Activated naive CD4-positive, alpha-beta T cell treated with anti-CD3 and anti-CD28 coated beads, Interleukin-2, amount 50 U/mL, for 72 hours (primary cell): ENCODE measurements at regions not wholly inside any gene's neighbourhood (a gene's known extent, or its start where the extent isn't known, plus 50 kb on each side); places are given as distances from the start of the nearest gene placed in this dataset.
A peak's percentile ranks its signal among the peaks of the same experiment; 100 is the strongest.

Experiments used
- ATAC-seq, 2 donors: fragments of 150-1000 bp; cut with Tn5 transposase; 2 replicates each; pipeline ENCODE4 v1.10.0; 2021; ENCODE audit warnings: mild to moderate bottlenecking in 2 of 2, moderate library complexity in 2 of 2
- DNase-seq, 2 donors: peaks; one replicate each; pipeline ENCODE4 v3.0.0; 2021 to 2022; ENCODE audit warnings: low spot score in 2 of 2
- H3K27ac Mint-ChIP-seq, 2 donors: one replicate each; pipeline ENCODE4 v1.8.0; 2022; ENCODE audit warnings: mild to moderate bottlenecking in 2 of 2, mixed read lengths in 2 of 2
- H3K36me3 Mint-ChIP-seq, 2 donors: one replicate each; pipeline ENCODE4 v1.8.0; 2022; ENCODE audit warnings: mixed read lengths in 2 of 2
- H3K9me3 Mint-ChIP-seq, 2 donors: one replicate each; pipeline ENCODE4 v1.8.0; 2022; ENCODE audit warnings: mixed read lengths in 2 of 2

DNA sequence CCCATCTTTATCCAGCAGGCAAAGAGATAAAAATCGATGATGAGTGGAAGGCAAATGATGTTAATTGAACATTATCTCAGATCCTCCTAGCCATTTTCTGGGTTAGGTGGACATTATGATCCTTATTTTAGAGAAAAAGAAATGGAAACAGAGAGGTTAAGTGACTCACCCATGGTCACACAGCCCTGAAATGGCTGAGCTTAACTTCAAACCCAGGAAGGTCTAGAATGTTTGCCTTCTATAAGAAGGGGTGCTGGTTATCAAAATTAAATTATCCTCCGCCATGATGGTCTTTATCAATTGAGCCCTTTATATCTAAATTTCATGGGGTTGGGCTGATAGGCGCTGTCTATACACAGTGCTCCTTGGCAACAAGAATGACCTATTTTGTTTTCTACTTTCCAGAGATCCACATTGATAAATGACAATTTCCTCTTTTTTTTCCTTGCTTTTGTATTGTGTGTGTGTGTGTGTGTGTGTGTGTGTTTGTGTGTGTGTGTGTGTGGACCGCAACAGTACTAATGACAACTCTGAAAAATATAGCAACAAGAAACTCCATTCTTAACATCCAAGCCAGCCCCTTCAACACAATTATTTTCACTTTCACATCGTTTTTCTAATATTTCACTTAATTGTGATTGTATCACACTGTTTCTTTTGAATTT is 571.9 kb downstream of the VRK1 start:
- DNase-seq, result no peak

GRCh38 chr14:97369901-97370300 is 572.7 kb downstream of the VRK1 start:
- no peak for DNase-seq
- Mint-ChIP-seq H3K9me3 (no peaks in the 10 kb centered on the region), H3K36me3 (no peaks in the 10 kb centered on the region), H3K27ac (no peak overlapping the region)
- ATAC-seq, result peak in 1 of 2 donors; percentile 40

More for the DNA sequence above, 571.9 kb downstream of the VRK1 start:
- no peak for ATAC-seq
- H3K36me3 Mint-ChIP-seq, result no peaks in the 10 kb centered on the region
- no peak overlapping the region for H3K27ac Mint-ChIP-seq
- no peaks in the 10 kb centered on the region for H3K9me3 Mint-ChIP-seq

DNA sequence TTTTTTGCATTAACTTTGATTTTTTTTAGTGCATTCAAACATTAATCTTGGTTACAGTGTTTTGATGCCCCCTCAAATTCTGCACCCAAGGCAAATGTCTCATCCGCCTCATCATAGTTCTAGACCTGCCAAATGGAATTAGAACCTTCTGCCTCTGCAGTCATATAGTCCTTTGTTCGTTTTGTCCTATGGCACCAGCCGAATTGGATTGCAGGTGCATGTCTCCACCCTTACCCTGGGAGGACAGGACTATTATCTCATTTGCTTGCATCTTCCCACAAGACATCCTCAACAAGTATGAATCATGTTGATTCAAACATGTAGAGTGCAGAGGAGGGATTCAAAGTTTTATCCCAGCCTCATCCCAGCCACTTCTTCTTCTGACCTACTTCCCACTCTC is 579.1 kb downstream of the VRK1 start:
- no peaks in the 10 kb centered on the region for H3K9me3 Mint-ChIP-seq
- H3K36me3 Mint-ChIP-seq, result no peaks in the 10 kb centered on the region
- ATAC-seq (no peak), DNase-seq (no peak)
- H3K27ac Mint-ChIP-seq, result no peak overlapping the region

DNA sequence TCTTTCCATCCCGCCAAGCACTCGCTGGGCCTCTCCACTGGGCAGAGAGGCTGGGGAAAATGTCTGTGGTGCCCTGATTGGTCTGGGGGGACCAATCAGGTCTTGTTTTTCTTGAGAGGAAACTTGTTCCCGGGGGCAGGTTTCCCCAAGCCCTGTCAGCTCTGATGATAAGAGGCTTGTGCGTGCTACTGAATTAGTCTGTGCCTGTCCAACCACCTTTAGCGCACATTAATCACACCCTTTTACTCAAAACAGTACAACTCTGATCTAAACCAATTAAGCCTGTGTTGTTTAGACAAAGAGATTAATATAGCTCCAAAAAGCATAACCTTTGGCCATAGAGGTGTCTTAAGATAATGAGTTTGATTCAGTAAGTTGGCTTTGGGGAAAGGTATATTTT is 580.4 kb downstream of the VRK1 start:
- Mint-ChIP-seq H3K27ac (no peak overlapping the region), H3K36me3 (peaks cover 6 to 8% of the 10 kb centered on the region in 2 donors), H3K9me3 (peaks cover 0 to 5% of the 10 kb centered on the region in 2 donors)
- DNase-seq, result no peak
- no peak for ATAC-seq

DNA sequence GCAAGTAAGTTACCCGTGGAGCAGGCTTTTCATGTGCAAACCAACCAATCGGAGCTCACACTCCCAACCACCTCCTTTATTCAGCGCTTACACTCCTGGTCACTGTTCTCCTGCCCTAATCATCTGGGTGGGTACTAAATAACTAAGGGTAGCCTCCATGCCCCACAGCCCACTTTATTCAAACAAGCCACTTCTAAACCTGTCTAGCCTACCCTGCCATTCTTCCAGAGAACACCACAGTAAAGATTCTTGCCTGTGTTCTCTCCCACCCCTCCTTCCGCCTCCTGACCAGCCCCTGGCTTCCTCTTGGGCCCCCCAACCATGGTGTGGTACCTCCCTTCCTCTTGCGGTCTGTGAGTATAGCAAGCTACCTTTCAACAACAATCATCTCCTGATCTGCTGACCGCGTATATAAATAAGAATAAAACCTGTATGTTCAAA is 581.9 kb downstream of the VRK1 start:
- DNase-seq, result no peak
- Mint-ChIP-seq H3K27ac (peak overlapping the region; percentile 40 to 75), H3K36me3 (peaks cover 6 to 8% of the 10 kb centered on the region in 2 donors), H3K9me3 (peaks cover 0 to 5% of the 10 kb centered on the region in 2 donors)
- ATAC-seq, result no peak

DNA sequence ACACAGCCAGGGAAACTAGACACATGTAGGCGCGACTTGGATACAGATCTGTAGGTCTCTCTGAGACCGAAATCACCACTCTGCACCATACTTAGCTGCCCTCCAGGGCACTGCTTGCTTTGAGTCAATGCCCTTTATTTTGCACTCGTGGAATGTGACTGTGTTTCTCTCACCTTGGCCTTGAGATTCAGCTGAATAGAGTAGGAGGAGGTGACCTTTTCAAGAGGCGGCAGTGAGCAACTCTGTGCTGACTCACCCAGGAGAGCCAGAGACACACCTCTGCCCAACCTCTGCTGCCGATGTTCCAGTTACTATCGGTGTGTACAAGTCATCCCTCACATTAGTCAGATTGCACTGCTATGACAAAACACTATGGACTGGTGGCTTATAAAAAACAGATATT is 583.4 kb downstream of the VRK1 start:
- ATAC-seq, result peak; percentile 98 to 99
- Mint-ChIP-seq H3K36me3 (peaks cover 6 to 8% of the 10 kb centered on the region in 2 donors), H3K27ac (peak overlapping the region in 1 of 2 donors; percentile 68), H3K9me3 (peaks cover under 1 to 5% of the 10 kb centered on the region in 2 donors)
- peak; percentile 68 to 84 for DNase-seq

DNA sequence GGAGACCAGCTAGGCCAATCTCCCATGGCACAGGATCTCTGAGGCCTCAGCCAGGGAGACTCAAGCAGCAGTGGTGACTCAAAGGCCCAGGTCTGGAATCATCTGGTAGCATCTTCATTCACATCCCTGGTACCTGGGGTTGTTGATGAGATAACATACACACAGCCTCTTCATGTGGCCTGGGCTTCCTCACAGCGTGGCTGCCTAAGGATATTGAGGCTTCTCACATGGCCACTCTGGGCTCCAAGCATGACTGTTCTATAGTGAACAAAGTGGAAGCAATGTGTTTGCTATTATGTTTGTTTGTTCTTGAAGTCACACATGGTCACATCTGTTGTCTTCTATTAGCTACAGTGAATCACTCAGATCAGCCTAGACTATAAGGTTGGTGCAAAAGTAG is 584.1 kb downstream of the VRK1 start:
- Mint-ChIP-seq H3K36me3 (peaks cover 6 to 8% of the 10 kb centered on the region in 2 donors), H3K27ac (peak overlapping the region in 1 of 2 donors; percentile 68), H3K9me3 (peaks cover 4 to 5% of the 10 kb centered on the region in 2 donors)
- DNase-seq (no peak), ATAC-seq (peak in 1 of 2 donors; percentile 5)

GRCh38 chr14:97382616-97383226 is 585.5 kb downstream of the VRK1 start:
- Mint-ChIP-seq H3K27ac (no peak overlapping the region), H3K36me3 (peaks cover 6 to 8% of the 10 kb centered on the region in 2 donors), H3K9me3 (peaks cover 4 to 5% of the 10 kb centered on the region in 2 donors)
- DNase-seq, result no peak
- ATAC-seq, result no peak

GRCh38 chr14:97385727-97386126 is 588.5 kb downstream of the VRK1 start:
- peaks cover 4 to 5% of the 10 kb centered on the region in 2 donors for H3K9me3 Mint-ChIP-seq
- DNase-seq, result no peak
- H3K36me3 Mint-ChIP-seq, result peaks cover 6 to 8% of the 10 kb centered on the region in 2 donors
- no peak overlapping the region for H3K27ac Mint-ChIP-seq
- no peak for ATAC-seq

DNA sequence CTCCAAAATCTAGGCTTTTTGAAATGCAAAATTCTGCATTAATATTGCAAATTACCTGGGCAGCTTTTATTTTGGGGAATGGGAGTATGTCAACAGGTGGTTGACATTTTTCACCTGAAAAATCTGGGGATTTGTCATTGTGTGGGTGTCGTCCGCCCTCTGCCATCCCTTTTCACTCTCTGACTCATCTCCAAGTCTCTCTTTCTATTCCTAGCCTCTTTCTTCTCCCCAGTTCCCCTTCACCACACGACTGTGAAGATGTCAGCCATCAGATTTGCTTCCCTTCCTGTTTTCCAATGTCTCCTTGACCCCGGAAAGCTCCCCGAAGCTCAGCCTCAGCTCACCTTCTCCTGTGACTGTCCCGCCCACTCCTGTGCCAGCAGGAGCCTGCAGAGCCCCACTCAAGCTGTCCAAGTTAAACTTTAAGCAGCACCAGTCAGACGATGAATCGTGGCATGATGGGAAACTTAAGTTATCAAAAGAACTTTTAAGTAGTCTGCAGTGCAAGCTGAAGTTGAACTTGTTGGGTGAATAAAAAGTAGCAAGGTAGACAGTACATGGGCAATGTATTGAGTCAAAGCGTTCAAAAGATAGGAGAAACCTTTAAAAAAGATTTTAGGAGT is 590.2 kb downstream of the VRK1 start:
- Mint-ChIP-seq H3K36me3 (no peaks in the 10 kb centered on the region), H3K9me3 (peaks cover 0 to 4% of the 10 kb centered on the region in 2 donors), H3K27ac (peak overlapping the region; percentile 52 to 81)
- DNase-seq, result no peak
- ATAC-seq, result peak; percentile 70 to 83

- peaks cover 0 to 4% of the 10 kb centered on the region in 2 donors for H3K9me3 Mint-ChIP-seq
- no peak for DNase-seq
- no peaks in the 10 kb centered on the region for H3K36me3 Mint-ChIP-seq
- H3K27ac Mint-ChIP-seq, result no peak overlapping the region
- no peak for ATAC-seq
Measured at GRCh38 chr14:97388408-97388807, 591.2 kb downstream of the VRK1 start.

GRCh38 chr14:97390096-97390724 is 593.0 kb downstream of the VRK1 start:
- no peak for ATAC-seq
- no peaks in the 10 kb centered on the region for H3K36me3 Mint-ChIP-seq
- H3K9me3 Mint-ChIP-seq, result peaks cover 0 to 4% of the 10 kb centered on the region in 2 donors
- no peak for DNase-seq
- no peak overlapping the region for H3K27ac Mint-ChIP-seq

DNA sequence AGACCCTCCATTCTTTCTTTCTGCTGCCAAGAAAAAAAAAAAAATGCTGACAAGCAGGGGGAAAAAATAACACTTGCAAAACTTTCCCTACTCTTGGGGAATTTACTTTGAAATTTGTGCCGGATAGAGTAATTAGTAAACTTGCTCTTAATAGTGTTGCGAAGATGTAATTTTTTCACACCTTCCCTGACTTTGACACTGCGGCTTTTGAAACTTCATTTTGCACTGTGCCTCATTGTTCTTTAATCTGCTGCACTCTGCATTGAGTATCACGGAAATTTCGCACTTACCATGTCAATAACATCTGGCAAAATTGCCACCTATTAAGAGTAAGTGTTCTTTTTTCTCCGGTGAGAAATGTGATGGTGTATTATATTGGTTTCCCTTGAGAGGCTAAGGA is 596.1 kb downstream of the VRK1 start:
- no peak for DNase-seq
- no peak overlapping the region for H3K27ac Mint-ChIP-seq
- H3K36me3 Mint-ChIP-seq, result peaks cover under 1 to 1% of the 10 kb centered on the region in 2 donors
- peaks cover 0 to 4% of the 10 kb centered on the region in 2 donors for H3K9me3 Mint-ChIP-seq
- no peak for ATAC-seq

DNA sequence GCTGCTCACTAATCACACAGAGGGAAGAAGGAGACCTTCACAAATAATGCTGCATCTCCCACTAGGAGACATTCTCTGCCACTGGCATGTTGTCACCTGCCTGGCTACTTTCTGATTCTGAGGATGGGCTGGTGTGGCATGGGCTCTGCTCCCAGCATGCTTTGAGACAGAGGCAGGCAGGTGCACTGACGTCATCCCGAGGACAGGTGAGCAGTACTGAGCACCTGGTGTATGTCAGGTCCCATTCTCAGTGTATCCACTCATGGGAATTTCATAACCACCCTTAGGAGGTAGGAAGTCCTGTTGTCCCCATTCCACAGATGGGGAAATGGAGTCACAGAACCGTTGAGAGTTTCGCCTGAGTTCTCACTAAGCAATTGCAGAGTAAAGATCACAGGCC is 597.9 kb downstream of the VRK1 start:
- ATAC-seq (no peak), DNase-seq (no peak)
- H3K27ac Mint-ChIP-seq, result no peak overlapping the region
- peaks cover 13 to 14% of the 10 kb centered on the region in 2 donors for H3K36me3 Mint-ChIP-seq
- peaks cover 8 to 15% of the 10 kb centered on the region in 2 donors for H3K9me3 Mint-ChIP-seq

GRCh38 chr14:97401714-97402113 is 604.5 kb downstream of the VRK1 start:
- ATAC-seq (no peak), DNase-seq (no peak)
- Mint-ChIP-seq H3K36me3 (peaks cover 13 to 14% of the 10 kb centered on the region in 2 donors), H3K27ac (no peak overlapping the region), H3K9me3 (peaks cover 8 to 21% of the 10 kb centered on the region in 2 donors)

DNA sequence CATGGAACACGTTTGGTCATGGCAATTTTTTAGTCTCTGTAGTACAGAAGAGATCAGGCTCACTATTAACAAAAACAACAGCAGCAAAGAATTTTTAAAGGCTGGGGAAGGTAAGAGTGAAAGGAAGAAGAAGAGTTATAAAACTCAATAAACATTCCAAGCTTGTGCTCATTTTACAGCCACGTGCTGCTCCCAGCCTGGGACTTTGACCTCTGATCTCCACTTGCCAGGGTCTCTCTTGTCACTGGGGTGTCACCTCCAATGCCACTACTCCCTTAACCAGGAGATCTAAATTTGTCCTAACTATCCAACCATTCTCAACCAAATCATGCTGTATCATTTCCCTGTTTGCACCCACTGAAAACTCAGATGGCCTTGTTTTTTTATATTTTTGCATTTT is 605.1 kb downstream of the VRK1 start:
- no peak overlapping the region for H3K27ac Mint-ChIP-seq
- H3K9me3 Mint-ChIP-seq, result peaks cover 8 to 21% of the 10 kb centered on the region in 2 donors
- peaks cover 13 to 14% of the 10 kb centered on the region in 2 donors for H3K36me3 Mint-ChIP-seq
- DNase-seq (no peak), ATAC-seq (no peak)
